ENCODE measurements at regions not wholly inside any gene's neighbourhood (a gene's known extent, or its start where the extent isn't known, plus 50 kb on each side); places are given as distances from the start of the nearest gene placed in this dataset.

- Histone ChIP-seq H3K4me1 (peaks cover 0 to 16% (median 0%) of the 10 kb centered on the region in 4 donors), H3K27ac (no peak overlapping the region), H3K36me3 (no peaks in the 10 kb centered on the region), H3K27me3 (no peaks in the 10 kb centered on the region), H3K9me3 (no peaks in the 10 kb centered on the region), H3K4me3 (no peak overlapping the region)
- 58 to 66% methylated on average over 2 of the region's 2 CpGs for WGBS, 2 donors
- TF ChIP-seq POLR2A (IDR thresholded peaks at IDR 0.05) (no peak), CTCF (IDR thresholded peaks at IDR 0.05) (peak in 4 of 5 experiments; percentile 11 to 47 (median 26)), EP300 (IDR thresholded peaks at IDR 0.05) (no peak)
- no peak for DNase-seq (ENCODE audit: low spot score in 2 of 2)
These were observed 315.3 kb upstream of the UBE2E2 start for GRCh38 chr3:22887664-22888291.

- WGBS, 2 donors = 57 to 58% methylated on average over 2 of the region's 2 CpGs
These were observed 310.0 kb upstream of the UBE2E2 start for GRCh38 chr3:22893101-22893500.

GRCh38 chr3:22893644-22894325 lies 309.3 kb upstream of the UBE2E2 start:
- Histone ChIP-seq H3K9me3 (no peaks in the 10 kb centered on the region), H3K27ac (no peak overlapping the region), H3K4me3 (no peak overlapping the region), H3K4me1 (peaks cover 0 to 17% (median 0%) of the 10 kb centered on the region in 4 donors), H3K27me3 (no peaks in the 10 kb centered on the region), H3K36me3 (no peaks in the 10 kb centered on the region)
- DNase-seq (ENCODE audit: low spot score in 2 of 2) = no peak
- TF ChIP-seq POLR2A (IDR thresholded peaks at IDR 0.05) (no peak), EP300 (IDR thresholded peaks at IDR 0.05) (no peak), CTCF (IDR thresholded peaks at IDR 0.05) (no peak)
- 37 to 48% methylated on average over 3 of the region's 3 CpGs for WGBS, 2 donors

More at GRCh38 chr3:22893101-22893500, 310.0 kb upstream of the UBE2E2 start:
- Histone ChIP-seq H3K4me1 (peaks cover 0 to 17% (median 0%) of the 10 kb centered on the region in 4 donors), H3K36me3 (no peaks in the 10 kb centered on the region), H3K27me3 (no peaks in the 10 kb centered on the region), H3K27ac (no peak overlapping the region), H3K9me3 (no peaks in the 10 kb centered on the region), H3K4me3 (no peak overlapping the region)
- no peak for DNase-seq (ENCODE audit: low spot score in 2 of 2)
- TF ChIP-seq POLR2A (IDR thresholded peaks at IDR 0.05) (no peak), EP300 (IDR thresholded peaks at IDR 0.05) (no peak), CTCF (IDR thresholded peaks at IDR 0.05) (no peak)

GRCh38 chr3:22894865-22895264 lies 308.3 kb upstream of the UBE2E2 start:
- DNase-seq (ENCODE audit: low spot score in 2 of 2) = no peak
- Histone ChIP-seq H3K9me3 (no peaks in the 10 kb centered on the region), H3K27me3 (no peaks in the 10 kb centered on the region), H3K4me1 (peaks cover 0 to 17% (median 0%) of the 10 kb centered on the region in 4 donors), H3K36me3 (no peaks in the 10 kb centered on the region), H3K4me3 (no peak overlapping the region), H3K27ac (no peak overlapping the region)
- WGBS, 2 donors = 33 to 73% methylated on average over 1 of the region's 1 CpG
- TF ChIP-seq POLR2A (IDR thresholded peaks at IDR 0.05) (no peak), CTCF (IDR thresholded peaks at IDR 0.05) (no peak), EP300 (IDR thresholded peaks at IDR 0.05) (no peak)

- TF ChIP-seq CTCF (IDR thresholded peaks at IDR 0.05) (no peak), POLR2A (IDR thresholded peaks at IDR 0.05) (no peak), EP300 (IDR thresholded peaks at IDR 0.05) (no peak)
- H3K36me3 ChIP-seq = no peaks in the 10 kb centered on the region
- DNase-seq (ENCODE audit: low spot score in 2 of 2) = no peak
- H3K9me3 ChIP-seq = no peaks in the 10 kb centered on the region
- no peaks in the 10 kb centered on the region for H3K27me3 ChIP-seq
- peaks cover 0 to 17% (median 0%) of the 10 kb centered on the region in 4 donors for H3K4me1 ChIP-seq
- no peak overlapping the region for H3K27ac ChIP-seq
- WGBS, 2 donors = 95 to 97% methylated on average over 3 of the region's 3 CpGs
- no peak overlapping the region for H3K4me3 ChIP-seq
These were observed 307.5 kb upstream of the UBE2E2 start for GRCh38 chr3:22895671-22896070.
